ENCODE measurements at regions not wholly inside any gene's neighbourhood (a gene's known extent, or its start where the extent isn't known, plus 50 kb on each side); places are given as distances from the start of the nearest gene placed in this dataset.

- no peak for TF ChIP-seq POLR2A (IDR thresholded peaks at IDR 0.05)
- no peak for TF ChIP-seq CTCF (IDR thresholded peaks at IDR 0.05)
Observed at GRCh38 chr15:58243070-58243469, 104.9 kb downstream of the AQP9 start.
